ENCODE measurements at regions not wholly inside any gene's neighbourhood (a gene's known extent, or its start where the extent isn't known, plus 50 kb on each side); places are given as distances from the start of the nearest gene placed in this dataset.
A peak's percentile ranks its signal among the peaks of the same experiment; 100 is the strongest.

GRCh38 chr16:48014349-48015135 lies 141.3 kb downstream of the ABCC12 start:
- no peak overlapping the region for H2AFZ ChIP-seq (ENCODE audit: low read length)
- H3K4me2 ChIP-seq (ENCODE audit: insufficient read depth, low read length): no peak overlapping the region
- no peaks in the 10 kb centered on the region for H3K27me3 ChIP-seq (ENCODE audit: insufficient read depth, low read length)
- H3K27ac ChIP-seq (ENCODE audit: low read depth, low read length): no peak overlapping the region
- no peaks in the 10 kb centered on the region for H4K20me1 ChIP-seq (ENCODE audit: insufficient read depth, low read length)
- no peaks in the 10 kb centered on the region for H3K4me1 ChIP-seq (ENCODE audit: insufficient read depth, low read length)
- peak; percentile 81 for DNase-seq (ENCODE audit: insufficient read length, low spot score, missing footprints)
- no peaks in the 10 kb centered on the region for H3K36me3 ChIP-seq (ENCODE audit: insufficient read depth, low read length)
- TF ChIP-seq, protein P1, sequence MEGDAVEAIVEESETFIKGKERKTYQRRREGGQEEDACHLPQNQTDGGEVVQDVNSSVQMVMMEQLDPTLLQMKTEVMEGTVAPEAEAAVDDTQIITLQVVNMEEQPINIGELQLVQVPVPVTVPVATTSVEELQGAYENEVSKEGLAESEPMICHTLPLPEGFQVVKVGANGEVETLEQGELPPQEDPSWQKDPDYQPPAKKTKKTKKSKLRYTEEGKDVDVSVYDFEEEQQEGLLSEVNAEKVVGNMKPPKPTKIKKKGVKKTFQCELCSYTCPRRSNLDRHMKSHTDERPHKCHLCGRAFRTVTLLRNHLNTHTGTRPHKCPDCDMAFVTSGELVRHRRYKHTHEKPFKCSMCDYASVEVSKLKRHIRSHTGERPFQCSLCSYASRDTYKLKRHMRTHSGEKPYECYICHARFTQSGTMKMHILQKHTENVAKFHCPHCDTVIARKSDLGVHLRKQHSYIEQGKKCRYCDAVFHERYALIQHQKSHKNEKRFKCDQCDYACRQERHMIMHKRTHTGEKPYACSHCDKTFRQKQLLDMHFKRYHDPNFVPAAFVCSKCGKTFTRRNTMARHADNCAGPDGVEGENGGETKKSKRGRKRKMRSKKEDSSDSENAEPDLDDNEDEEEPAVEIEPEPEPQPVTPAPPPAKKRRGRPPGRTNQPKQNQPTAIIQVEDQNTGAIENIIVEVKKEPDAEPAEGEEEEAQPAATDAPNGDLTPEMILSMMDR (IDR thresholded peaks at IDR 0.05; ENCODE audit: extremely low read depth, low read depth, low read length): no peak
- no peaks in the 10 kb centered on the region for H3K79me2 ChIP-seq (ENCODE audit: insufficient read depth, low read length)
- no peak overlapping the region for H3K4me3 ChIP-seq (ENCODE audit: insufficient read depth, low read length)
- no peaks in the 10 kb centered on the region for H3K9me3 ChIP-seq (ENCODE audit: low read depth, low read length)

DNA sequence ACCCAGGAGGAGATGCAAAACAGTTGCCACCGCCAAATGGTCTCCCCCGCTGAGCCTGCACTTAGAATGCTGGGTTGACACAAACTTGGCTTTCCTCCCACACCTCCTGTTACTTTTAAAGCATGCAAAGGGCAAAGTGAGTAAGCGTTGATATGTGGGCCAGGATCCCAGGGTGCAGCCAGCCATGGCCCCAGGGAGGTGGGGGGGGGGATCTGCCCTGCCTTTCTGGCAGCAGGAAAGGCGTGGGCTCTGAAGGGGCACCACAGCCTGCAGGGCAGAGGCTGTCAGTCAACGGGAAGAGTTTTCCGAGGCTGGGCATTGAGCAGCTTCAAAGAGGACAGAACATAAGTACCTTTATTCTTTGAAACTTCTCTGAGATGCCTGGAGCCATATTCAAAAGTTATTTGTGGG lies 142.3 kb downstream of the ABCC12 start:
- H3K27me3 ChIP-seq (ENCODE audit: insufficient read depth, low read length): no peaks in the 10 kb centered on the region
- no peaks in the 10 kb centered on the region for H3K36me3 ChIP-seq (ENCODE audit: insufficient read depth, low read length)
- H3K4me3 ChIP-seq (ENCODE audit: insufficient read depth, low read length): no peak overlapping the region
- TF ChIP-seq, protein P1 (IDR thresholded peaks at IDR 0.05; ENCODE audit: extremely low read depth, low read depth, low read length): no peak
- no peak overlapping the region for H3K4me2 ChIP-seq (ENCODE audit: insufficient read depth, low read length)
- DNase-seq (ENCODE audit: insufficient read length, low spot score, missing footprints): no peak
- H3K4me1 ChIP-seq (ENCODE audit: insufficient read depth, low read length): no peaks in the 10 kb centered on the region
- no peak overlapping the region for H2AFZ ChIP-seq (ENCODE audit: low read length)
- no peaks in the 10 kb centered on the region for H3K79me2 ChIP-seq (ENCODE audit: insufficient read depth, low read length)
- H3K9me3 ChIP-seq (ENCODE audit: low read depth, low read length): no peaks in the 10 kb centered on the region
- no peaks in the 10 kb centered on the region for H4K20me1 ChIP-seq (ENCODE audit: insufficient read depth, low read length)
- no peak overlapping the region for H3K27ac ChIP-seq (ENCODE audit: low read depth, low read length)

- Histone ChIP-seq H3K27me3 (ENCODE audit: insufficient read depth, low read length) (no peaks in the 10 kb centered on the region), H3K4me3 (ENCODE audit: insufficient read depth, low read length) (no peak overlapping the region), H3K4me1 (ENCODE audit: insufficient read depth, low read length) (no peaks in the 10 kb centered on the region), H3K9me3 (ENCODE audit: low read depth, low read length) (no peaks in the 10 kb centered on the region), H3K36me3 (ENCODE audit: insufficient read depth, low read length) (no peaks in the 10 kb centered on the region), H4K20me1 (ENCODE audit: insufficient read depth, low read length) (no peaks in the 10 kb centered on the region), H3K79me2 (ENCODE audit: insufficient read depth, low read length) (no peaks in the 10 kb centered on the region), H3K4me2 (ENCODE audit: insufficient read depth, low read length) (no peak overlapping the region), H3K27ac (ENCODE audit: low read depth, low read length) (no peak overlapping the region), H2AFZ (ENCODE audit: low read length) (no peak overlapping the region)
- TF ChIP-seq, protein P1 (IDR thresholded peaks at IDR 0.05; ENCODE audit: extremely low read depth, low read depth, low read length): no peak
- DNase-seq (ENCODE audit: insufficient read length, low spot score, missing footprints): no peak
These were observed 143.7 kb downstream of the ABCC12 start for GRCh38 chr16:48011878-48012658.

DNA sequence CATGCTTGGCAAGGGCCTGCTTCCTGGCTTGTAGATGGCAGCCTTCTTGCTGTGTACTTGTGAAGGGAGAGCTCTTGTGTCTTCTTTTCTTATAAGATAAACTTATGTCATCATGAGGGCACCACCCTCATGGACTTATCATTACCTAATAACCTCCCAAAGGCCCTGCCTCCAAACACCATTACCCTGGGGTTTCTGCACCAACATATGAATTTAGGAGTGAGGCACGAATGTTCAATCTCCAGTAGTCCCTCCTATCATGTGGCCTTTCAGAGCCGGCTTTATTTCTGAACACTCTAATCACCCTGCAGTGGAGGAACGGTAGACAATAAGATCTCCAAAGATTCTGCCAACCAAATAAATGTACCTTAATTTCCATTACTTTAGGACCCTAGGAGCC lies 144.3 kb downstream of the ABCC12 start:
- no peak overlapping the region for H3K4me3 ChIP-seq (ENCODE audit: insufficient read depth, low read length)
- no peaks in the 10 kb centered on the region for H3K79me2 ChIP-seq (ENCODE audit: insufficient read depth, low read length)
- no peaks in the 10 kb centered on the region for H3K4me1 ChIP-seq (ENCODE audit: insufficient read depth, low read length)
- H3K27ac ChIP-seq (ENCODE audit: low read depth, low read length): no peak overlapping the region
- no peak overlapping the region for H2AFZ ChIP-seq (ENCODE audit: low read length)
- no peaks in the 10 kb centered on the region for H4K20me1 ChIP-seq (ENCODE audit: insufficient read depth, low read length)
- H3K36me3 ChIP-seq (ENCODE audit: insufficient read depth, low read length): no peaks in the 10 kb centered on the region
- no peak for DNase-seq (ENCODE audit: insufficient read length, low spot score, missing footprints)
- no peak overlapping the region for H3K4me2 ChIP-seq (ENCODE audit: insufficient read depth, low read length)
- TF ChIP-seq, protein P1 (IDR thresholded peaks at IDR 0.05; ENCODE audit: extremely low read depth, low read depth, low read length): no peak
- H3K9me3 ChIP-seq (ENCODE audit: low read depth, low read length): no peaks in the 10 kb centered on the region
- H3K27me3 ChIP-seq (ENCODE audit: insufficient read depth, low read length): no peaks in the 10 kb centered on the region
